Endothelial cell of umbilical vein (primary cell): ENCODE measurements at regions not wholly inside any gene's neighbourhood (a gene's known extent, or its start where the extent isn't known, plus 50 kb on each side); places are given as distances from the start of the nearest gene placed in this dataset.

ENCODE experiments used
- EZH2 ChIP-seq: IDR thresholded peaks from 2 replicates; pipeline ENCODE4 v1.6.1; 2012; ENCODE audit warnings: borderline replicate concordance, low read depth, mild to moderate bottlenecking, moderate library complexity, low read length, inconsistent platforms; ENCODE audit not compliant: severe bottlenecking
- FOS ChIP-seq: IDR thresholded peaks from 2 replicates; pipeline ENCODE4 v1.6.1; 2011; ENCODE audit warnings: mild to moderate bottlenecking, low read length, moderate library complexity, borderline replicate concordance; ENCODE audit not compliant: insufficient read depth
- GATA2 ChIP-seq: IDR thresholded peaks from 2 replicates; pipeline ENCODE4 v1.7.0; 2011; ENCODE audit warnings: low read depth, mild to moderate bottlenecking, moderate library complexity, mixed read lengths, low read length; ENCODE audit not compliant: insufficient read length, insufficient read depth
- JUN ChIP-seq: IDR thresholded peaks from 2 replicates; pipeline ENCODE4 v1.6.1; 2011; ENCODE audit warnings: borderline replicate concordance, low read depth; ENCODE audit not compliant: insufficient read length, insufficient read depth
- MAX ChIP-seq: IDR thresholded peaks from 2 replicates; pipeline ENCODE4 v1.6.1; 2011; ENCODE audit not compliant: insufficient read depth, insufficient read length
- MYC ChIP-seq: IDR thresholded peaks from one replicate; pipeline ENCODE4 v1.6.1; 2011; ENCODE audit warnings: mild to moderate bottlenecking, low read depth, low read length
- POLR2A ChIP-seq: IDR thresholded peaks from 2 replicates; pipeline ENCODE4 v1.6.1; 2012; ENCODE audit warnings: low read depth, mild to moderate bottlenecking, control low read depth, low read length
- POLR2AphosphoS5 ChIP-seq: IDR thresholded peaks from 2 replicates; pipeline ENCODE4 v1.6.1; 2012; ENCODE audit warnings: low read depth, mild to moderate bottlenecking, control low read depth, low read length, moderate library complexity; ENCODE audit not compliant: insufficient read depth
- TF ChIP-seq, protein P1 (sequence below), 2 donors: IDR thresholded peaks; 1 replicate in 1 of 2; 2 replicates in 1 of 2; pipeline ENCODE4 v1.5.1; 2011; ENCODE audit warnings: low read length in 2 of 2, mild to moderate bottlenecking in 2 of 2, moderate library complexity in 2 of 2, control low read depth in 1 of 2, inconsistent platforms in 1 of 2, low read depth in 1 of 2; ENCODE audit not compliant: insufficient read depth in 1 of 2; ENCODE audit errors: extremely low read depth in 1 of 2

- TF ChIP-seq, protein P1, sequence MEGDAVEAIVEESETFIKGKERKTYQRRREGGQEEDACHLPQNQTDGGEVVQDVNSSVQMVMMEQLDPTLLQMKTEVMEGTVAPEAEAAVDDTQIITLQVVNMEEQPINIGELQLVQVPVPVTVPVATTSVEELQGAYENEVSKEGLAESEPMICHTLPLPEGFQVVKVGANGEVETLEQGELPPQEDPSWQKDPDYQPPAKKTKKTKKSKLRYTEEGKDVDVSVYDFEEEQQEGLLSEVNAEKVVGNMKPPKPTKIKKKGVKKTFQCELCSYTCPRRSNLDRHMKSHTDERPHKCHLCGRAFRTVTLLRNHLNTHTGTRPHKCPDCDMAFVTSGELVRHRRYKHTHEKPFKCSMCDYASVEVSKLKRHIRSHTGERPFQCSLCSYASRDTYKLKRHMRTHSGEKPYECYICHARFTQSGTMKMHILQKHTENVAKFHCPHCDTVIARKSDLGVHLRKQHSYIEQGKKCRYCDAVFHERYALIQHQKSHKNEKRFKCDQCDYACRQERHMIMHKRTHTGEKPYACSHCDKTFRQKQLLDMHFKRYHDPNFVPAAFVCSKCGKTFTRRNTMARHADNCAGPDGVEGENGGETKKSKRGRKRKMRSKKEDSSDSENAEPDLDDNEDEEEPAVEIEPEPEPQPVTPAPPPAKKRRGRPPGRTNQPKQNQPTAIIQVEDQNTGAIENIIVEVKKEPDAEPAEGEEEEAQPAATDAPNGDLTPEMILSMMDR (IDR thresholded peaks at IDR 0.05; ENCODE audit: extremely low read depth in 1 of 2, insufficient read depth in 1 of 2, low read depth in 1 of 2, low read length in 2 of 2), result no peak
- TF ChIP-seq MYC (no peak), EZH2 (no peak), POLR2AphosphoS5 (no peak), MAX (no peak), POLR2A (no peak), FOS (no peak), JUN (no peak), GATA2 (no peak)
Observed at GRCh38 chr3:40672861-40673260, 148.1 kb downstream of the ZNF621 start.
